ENCODE measurements at regions not wholly inside any gene's neighbourhood (a gene's known extent, or its start where the extent isn't known, plus 50 kb on each side); places are given as distances from the start of the nearest gene placed in this dataset.
A peak's percentile ranks its signal among the peaks of the same experiment; 100 is the strongest.

GRCh38 chr15:89421219-89421618, 75.2 kb downstream of the RHCG start:
- DNase-seq (ENCODE audit: low read depth): no peak

- peak; percentile 62 for DNase-seq (ENCODE audit: low read depth)
These were observed 76.9 kb downstream of the RHCG start for GRCh38 chr15:89419370-89419984.

GRCh38 chr15:89417206-89417725, 79.1 kb downstream of the RHCG start:
- DNase-seq (ENCODE audit: low read depth): no peak

- peak; percentile 66 for DNase-seq (ENCODE audit: low read depth)
These were observed 79.8 kb downstream of the RHCG start for GRCh38 chr15:89416339-89417183.

GRCh38 chr15:89414571-89414970, 79.9 kb upstream of the POLG start:
- no peak for DNase-seq (ENCODE audit: low read depth)

- DNase-seq (ENCODE audit: low read depth): no peak
These were observed 79.3 kb upstream of the POLG start for GRCh38 chr15:89413877-89414276.

- no peak for DNase-seq (ENCODE audit: low read depth)
These were observed 78.3 kb upstream of the POLG start for GRCh38 chr15:89412905-89413411.

- DNase-seq (ENCODE audit: low read depth): no peak
These were observed 75.4 kb upstream of the POLG start for GRCh38 chr15:89410039-89410435.

GRCh38 chr15:89409184-89410038, 74.8 kb upstream of the POLG start:
- no peak for DNase-seq (ENCODE audit: low read depth)

GRCh38 chr15:89408372-89409183, 74.0 kb upstream of the POLG start:
- DNase-seq (ENCODE audit: low read depth): peak; percentile 44

GRCh38 chr15:89406940-89407607, 72.5 kb upstream of the POLG start:
- DNase-seq (ENCODE audit: low read depth): no peak

GRCh38 chr15:89406218-89406939, 71.8 kb upstream of the POLG start:
- no peak for DNase-seq (ENCODE audit: low read depth)

GRCh38 chr15:89405494-89405893, 70.9 kb upstream of the POLG start:
- no peak for DNase-seq (ENCODE audit: low read depth)

GRCh38 chr15:89404023-89404422, 69.4 kb upstream of the POLG start:
- no peak for DNase-seq (ENCODE audit: low read depth)

- no peak for DNase-seq (ENCODE audit: low read depth)
These were observed 67.8 kb upstream of the POLG start for GRCh38 chr15:89402518-89402805.

- DNase-seq (ENCODE audit: low read depth): peak; percentile 78
These were observed 67.2 kb upstream of the POLG start for GRCh38 chr15:89401631-89402517.

- no peak for DNase-seq (ENCODE audit: low read depth)
These were observed 66.3 kb upstream of the POLG start for GRCh38 chr15:89400782-89401545.

- no peak for DNase-seq (ENCODE audit: low read depth)
These were observed 65.6 kb upstream of the POLG start for GRCh38 chr15:89400116-89400781.
